T-helper 2 cell treated with Interferon-gamma antibody and Interleukin-4, amounts not matched to agents 100 ng/mL and 5 ng/mL, for 36 hours (primary cell): ENCODE measurements at regions not wholly inside any gene's neighbourhood (a gene's known extent, or its start where the extent isn't known, plus 50 kb on each side); places are given as distances from the start of the nearest gene placed in this dataset.

Experiments
- intact Hi-C: fragments of 100-400 bp; cut with micrococcal nuclease; formaldehyde crosslinking; loops from one replicate; pipeline ENCODE4 v1.15.1; 2023

- intact Hi-C loops: no loop called here
Measured at GRCh38 chr5:144566747-144567420, 396.2 kb downstream of the KCTD16 start.

- intact Hi-C loops: no loop called here
Measured at GRCh38 chr5:144549580-144549979, 378.9 kb downstream of the KCTD16 start.

GRCh38 chr5:144548936-144549335 lies 378.3 kb downstream of the KCTD16 start:
- intact Hi-C loops: no loop called here

GRCh38 chr5:144547098-144547499 lies 376.4 kb downstream of the KCTD16 start:
- intact Hi-C loops: no loop called here

GRCh38 chr5:144538845-144539244 lies 368.2 kb downstream of the KCTD16 start:
- intact Hi-C loops: no loop called here
